HG02973 (cell line): ENCODE measurements at regions not wholly inside any gene's neighbourhood (a gene's known extent, or its start where the extent isn't known, plus 50 kb on each side); places are given as distances from the start of the nearest gene placed in this dataset.

ENCODE experiments used
- ATAC-seq: cut with Tn5 transposase; IDR thresholded peaks from one replicate; pipeline ENCODE4 v1.9.1; 2021; ENCODE audit warnings: moderate library complexity; ENCODE audit not compliant: unreplicated experiment

- ATAC-seq, result no peak
These were observed 125.7 kb upstream of the RIPOR2 start for GRCh38 chr6:25061289-25061936.

- no peak for ATAC-seq
These were observed 126.5 kb upstream of the RIPOR2 start for GRCh38 chr6:25062070-25062811.

- ATAC-seq, result no peak
These were observed 128.2 kb upstream of the RIPOR2 start for GRCh38 chr6:25064006-25064405.

- no peak for ATAC-seq
These were observed 129.9 kb upstream of the RIPOR2 start for GRCh38 chr6:25065666-25066065.

GRCh38 chr6:25066593-25066992 lies 130.8 kb upstream of the RIPOR2 start:
- no peak for ATAC-seq

- no peak for ATAC-seq
These were observed 133.1 kb upstream of the RIPOR2 start for GRCh38 chr6:25068866-25069265.

GRCh38 chr6:25070547-25071366 lies 135.0 kb upstream of the RIPOR2 start:
- no peak for ATAC-seq

- no peak for ATAC-seq
These were observed 142.4 kb upstream of the RIPOR2 start for GRCh38 chr6:25078141-25078540.

GRCh38 chr6:25083784-25084507 lies 148.2 kb upstream of the RIPOR2 start:
- ATAC-seq, result no peak

GRCh38 chr6:25084508-25084833 lies 148.7 kb upstream of the RIPOR2 start:
- no peak for ATAC-seq

GRCh38 chr6:25085756-25086155 lies 150.0 kb upstream of the RIPOR2 start:
- no peak for ATAC-seq

GRCh38 chr6:25086500-25087091 lies 150.8 kb upstream of the RIPOR2 start:
- ATAC-seq, result no peak

GRCh38 chr6:25088513-25088912 lies 152.8 kb upstream of the RIPOR2 start:
- no peak for ATAC-seq

GRCh38 chr6:25089442-25089841 lies 153.7 kb upstream of the RIPOR2 start:
- ATAC-seq, result no peak

GRCh38 chr6:25094726-25095125 lies 159.0 kb upstream of the RIPOR2 start:
- ATAC-seq, result no peak

- no peak for ATAC-seq
These were observed 164.5 kb upstream of the RIPOR2 start for GRCh38 chr6:25100288-25100687.

GRCh38 chr6:25103603-25104002 lies 167.8 kb upstream of the RIPOR2 start:
- no peak for ATAC-seq

- no peak for ATAC-seq
These were observed 169.5 kb upstream of the RIPOR2 start for GRCh38 chr6:25105070-25105925.

GRCh38 chr6:25107218-25107617 lies 171.5 kb upstream of the RIPOR2 start:
- no peak for ATAC-seq

GRCh38 chr6:25111782-25112181 lies 167.4 kb upstream of the CARMIL1 start:
- ATAC-seq, result no peak
